ENCODE measurements at regions not wholly inside any gene's neighbourhood (a gene's known extent, or its start where the extent isn't known, plus 50 kb on each side); places are given as distances from the start of the nearest gene placed in this dataset.

- no peak overlapping the region for H3K4me3 ChIP-seq (ENCODE audit: low read depth in 2 of 2, low read length in 1 of 2)
- no peaks in the 10 kb centered on the region for H3K36me3 ChIP-seq (replicated peaks in 1 of 2; ENCODE audit: control insufficient read depth in 1 of 2, insufficient read depth in 2 of 2, low read length in 1 of 2)
- TF ChIP-seq, protein P1, sequence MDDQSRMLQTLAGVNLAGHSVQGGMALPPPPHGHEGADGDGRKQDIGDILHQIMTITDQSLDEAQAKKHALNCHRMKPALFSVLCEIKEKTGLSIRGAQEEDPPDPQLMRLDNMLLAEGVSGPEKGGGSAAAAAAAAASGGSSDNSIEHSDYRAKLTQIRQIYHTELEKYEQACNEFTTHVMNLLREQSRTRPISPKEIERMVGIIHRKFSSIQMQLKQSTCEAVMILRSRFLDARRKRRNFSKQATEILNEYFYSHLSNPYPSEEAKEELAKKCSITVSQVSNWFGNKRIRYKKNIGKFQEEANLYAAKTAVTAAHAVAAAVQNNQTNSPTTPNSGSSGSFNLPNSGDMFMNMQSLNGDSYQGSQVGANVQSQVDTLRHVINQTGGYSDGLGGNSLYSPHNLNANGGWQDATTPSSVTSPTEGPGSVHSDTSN (IDR thresholded peaks at IDR 0.05), result no peak
- TF ChIP-seq FOSL2 (IDR thresholded peaks at IDR 0.05; ENCODE audit: borderline replicate concordance, low read depth) (no peak), GABPA (IDR thresholded peaks at IDR 0.05; ENCODE audit: low read depth) (no peak), RAD21 (IDR thresholded peaks at IDR 0.05; ENCODE audit: low read length) (no peak), REST (IDR thresholded peaks at IDR 0.05; ENCODE audit: low read depth, low read length) (no peak), ELF1 (IDR thresholded peaks at IDR 0.05) (no peak), CHD2 (IDR thresholded peaks at IDR 0.05; ENCODE audit: low read length, partially characterized antibody) (no peak), FOXJ3 (CRISPR knock-in tag; IDR thresholded peaks at IDR 0.05) (no peak), RXRA (IDR thresholded peaks at IDR 0.05; ENCODE audit: borderline replicate concordance, low read depth) (no peak)
- TF ChIP-seq, protein P2, sequence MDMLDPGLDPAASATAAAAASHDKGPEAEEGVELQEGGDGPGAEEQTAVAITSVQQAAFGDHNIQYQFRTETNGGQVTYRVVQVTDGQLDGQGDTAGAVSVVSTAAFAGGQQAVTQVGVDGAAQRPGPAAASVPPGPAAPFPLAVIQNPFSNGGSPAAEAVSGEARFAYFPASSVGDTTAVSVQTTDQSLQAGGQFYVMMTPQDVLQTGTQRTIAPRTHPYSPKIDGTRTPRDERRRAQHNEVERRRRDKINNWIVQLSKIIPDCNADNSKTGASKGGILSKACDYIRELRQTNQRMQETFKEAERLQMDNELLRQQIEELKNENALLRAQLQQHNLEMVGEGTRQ (IDR thresholded peaks at IDR 0.05; ENCODE audit: borderline replicate concordance, low read depth, low read length), result no peak
- no peak overlapping the region for H3K9ac ChIP-seq
- H4K20me1 ChIP-seq (ENCODE audit: insufficient read depth), result no peaks in the 10 kb centered on the region
- POLR2A ChIA-PET, result no interaction called here
- H3K9me2 ChIP-seq, result no peaks in the 10 kb centered on the region
- no peak overlapping the region for H3K4me2 ChIP-seq
- H3K4me1 ChIP-seq (ENCODE audit: control insufficient read depth in 1 of 2, insufficient read depth in 2 of 2, low read depth in 1 of 2, low read length in 1 of 2), result peaks cover 0 to 45% of the 10 kb centered on the region in 2 experiments; a peak in 2 of 4 replicates
- no peak overlapping the region for H2AFZ ChIP-seq (ENCODE audit: low read depth)
- no peaks in the 10 kb centered on the region for H3F3A ChIP-seq (replicated peaks; ENCODE audit: insufficient read depth)
- H3K9me3 ChIP-seq, result no peaks in the 10 kb centered on the region
- WGBS (ENCODE audit: low lambda C conversion rate), result 92% methylated on average over 13 of the region's 13 CpGs
- CTCF ChIA-PET, result interaction anchor here (1.3 to 2.1 kb wide), 4 partner anchors 30 to 154 kb away, joined by 3 to 4 read pairs (median 4); no protein-coding TSS in a partner anchor
- no peaks in the 10 kb centered on the region for H3K79me2 ChIP-seq (ENCODE audit: insufficient read depth)
- H3K27me3 ChIP-seq (ENCODE audit: insufficient read depth), result no peaks in the 10 kb centered on the region
- DNase-seq, result no peak
- H3K27ac ChIP-seq (ENCODE audit: low read depth in 2 of 2, low read length in 1 of 2), result no peak overlapping the region
Measured at GRCh38 chr16:85522842-85523601, 90.1 kb upstream of the GSE1 start.
